GM19455 (cell line): ENCODE measurements at regions not wholly inside any gene's neighbourhood (a gene's known extent, or its start where the extent isn't known, plus 50 kb on each side); places are given as distances from the start of the nearest gene placed in this dataset.
"Not testable (repeated sequence)": the region's sequence is repeated elsewhere in the genome, so short reads cannot be mapped to it uniquely, and the experiment has no call there.

Experiments
- ATAC-seq: cut with Tn5 transposase; IDR thresholded peaks from one replicate; pipeline ENCODE4 v1.9.1; 2021; ENCODE audit not compliant: unreplicated experiment

- ATAC-seq, result no peak
These were observed 631.0 kb upstream of the GRM7 start for GRCh38 chr3:6229778-6230410.

- no peak for ATAC-seq
These were observed 618.8 kb upstream of the GRM7 start for GRCh38 chr3:6242104-6242503.

GRCh38 chr3:6248528-6248927 lies 612.4 kb upstream of the GRM7 start:
- no peak for ATAC-seq

GRCh38 chr3:6249679-6250078 lies 611.2 kb upstream of the GRM7 start:
- no peak for ATAC-seq

GRCh38 chr3:6250167-6250566 lies 610.7 kb upstream of the GRM7 start:
- ATAC-seq, result no peak

GRCh38 chr3:6251612-6252400 lies 609.1 kb upstream of the GRM7 start:
- ATAC-seq, result no peak

GRCh38 chr3:6254490-6254889 lies 606.4 kb upstream of the GRM7 start:
- no peak for ATAC-seq

- no peak for ATAC-seq
These were observed 605.7 kb upstream of the GRM7 start for GRCh38 chr3:6255229-6255628.

- no peak for ATAC-seq
These were observed 600.2 kb upstream of the GRM7 start for GRCh38 chr3:6260551-6261191.

- ATAC-seq, result no peak
These were observed 598.9 kb upstream of the GRM7 start for GRCh38 chr3:6262010-6262409.

GRCh38 chr3:6264036-6264435 lies 596.9 kb upstream of the GRM7 start:
- no peak for ATAC-seq

GRCh38 chr3:6264906-6265305 lies 596.0 kb upstream of the GRM7 start:
- no peak for ATAC-seq

- ATAC-seq, result no peak
These were observed 594.8 kb upstream of the GRM7 start for GRCh38 chr3:6266135-6266534.

- no peak for ATAC-seq
These were observed 587.0 kb upstream of the GRM7 start for GRCh38 chr3:6273878-6274277.

GRCh38 chr3:6281662-6282061 lies 579.3 kb upstream of the GRM7 start:
- ATAC-seq, result no peak

- ATAC-seq, result no peak
These were observed 578.0 kb upstream of the GRM7 start for GRCh38 chr3:6282918-6283317.

GRCh38 chr3:6287088-6287875 lies 573.6 kb upstream of the GRM7 start:
- no peak for ATAC-seq

- no peak for ATAC-seq
These were observed 559.3 kb upstream of the GRM7 start for GRCh38 chr3:6301626-6302025.

- ATAC-seq, result no peak
These were observed 545.0 kb upstream of the GRM7 start for GRCh38 chr3:6315906-6316305.

- no peak for ATAC-seq
These were observed 538.9 kb upstream of the GRM7 start for GRCh38 chr3:6321999-6322398.

- ATAC-seq, result no peak
These were observed 534.1 kb upstream of the GRM7 start for GRCh38 chr3:6326771-6327170.

GRCh38 chr3:6340980-6341325 lies 520.0 kb upstream of the GRM7 start:
- ATAC-seq, result not testable (repeated sequence)
